ENCODE measurements at regions not wholly inside any gene's neighbourhood (a gene's known extent, or its start where the extent isn't known, plus 50 kb on each side); places are given as distances from the start of the nearest gene placed in this dataset.
A peak's percentile ranks its signal among the peaks of the same experiment; 100 is the strongest.

GRCh38 chr2:150663143-150663542 is 175.7 kb upstream of the RND3 start:
- DNase-seq (ENCODE audit: low spot score), result peak; percentile 72

- DNase-seq (ENCODE audit: low spot score), result no peak
These were observed 168.5 kb upstream of the RND3 start for GRCh38 chr2:150656002-150656401.

- DNase-seq (ENCODE audit: low spot score), result no peak
These were observed 165.9 kb upstream of the RND3 start for GRCh38 chr2:150653351-150653750.

- DNase-seq (ENCODE audit: low spot score), result no peak
These were observed 160.5 kb upstream of the RND3 start for GRCh38 chr2:150647943-150648342.

- no peak for DNase-seq (ENCODE audit: low spot score)
These were observed 159.3 kb upstream of the RND3 start for GRCh38 chr2:150646746-150647145.

GRCh38 chr2:150644298-150645067 is 157.0 kb upstream of the RND3 start:
- no peak for DNase-seq (ENCODE audit: low spot score)

GRCh38 chr2:150643114-150643725 is 155.8 kb upstream of the RND3 start:
- DNase-seq (ENCODE audit: low spot score), result no peak

- DNase-seq (ENCODE audit: low spot score), result no peak
These were observed 152.6 kb upstream of the RND3 start for GRCh38 chr2:150640039-150640438.

- DNase-seq (ENCODE audit: low spot score), result no peak
These were observed 151.9 kb upstream of the RND3 start for GRCh38 chr2:150639383-150639782.

- no peak for DNase-seq (ENCODE audit: low spot score)
These were observed 143.9 kb upstream of the RND3 start for GRCh38 chr2:150631236-150631821.

GRCh38 chr2:150630587-150631235 is 143.2 kb upstream of the RND3 start:
- DNase-seq (ENCODE audit: low spot score), result peak; percentile 83

GRCh38 chr2:150627526-150627925 is 140.1 kb upstream of the RND3 start:
- no peak for DNase-seq (ENCODE audit: low spot score)

GRCh38 chr2:150626934-150627411 is 139.5 kb upstream of the RND3 start:
- no peak for DNase-seq (ENCODE audit: low spot score)

- DNase-seq (ENCODE audit: low spot score), result no peak
These were observed 138.3 kb upstream of the RND3 start for GRCh38 chr2:150625741-150626140.

- DNase-seq (ENCODE audit: low spot score), result no peak
These were observed 137.8 kb upstream of the RND3 start for GRCh38 chr2:150625303-150625702.

GRCh38 chr2:150624001-150624401 is 136.5 kb upstream of the RND3 start:
- no peak for DNase-seq (ENCODE audit: low spot score)

GRCh38 chr2:150621526-150622213 is 134.2 kb upstream of the RND3 start:
- peak; percentile 88 for DNase-seq (ENCODE audit: low spot score)

- peak; percentile 53 for DNase-seq (ENCODE audit: low spot score)
These were observed 133.4 kb upstream of the RND3 start for GRCh38 chr2:150620855-150621254.

- DNase-seq (ENCODE audit: low spot score), result no peak
These were observed 132.9 kb upstream of the RND3 start for GRCh38 chr2:150620416-150620815.

GRCh38 chr2:150619607-150620330 is 132.3 kb upstream of the RND3 start:
- peak; percentile 53 for DNase-seq (ENCODE audit: low spot score)

GRCh38 chr2:150618245-150618895 is 130.9 kb upstream of the RND3 start:
- no peak for DNase-seq (ENCODE audit: low spot score)

Data from COLO829 (cell line).